Liver (tissue), 2 donors: ENCODE measurements at regions not wholly inside any gene's neighbourhood (a gene's known extent, or its start where the extent isn't known, plus 50 kb on each side); places are given as distances from the start of the nearest gene placed in this dataset.

Experiments
- RXRA ChIP-seq, 2 donors: IDR thresholded peaks; 2 replicates each; pipeline ENCODE4 v1.6.1; 2017 to 2018; ENCODE audit warnings: antibody characterized with exemption in 2 of 2, mild to moderate bottlenecking in 1 of 2
- TAF1 ChIP-seq: conservative IDR thresholded peaks from 2 replicates; pipeline ENCODE4 v1.6.1; 2016; ENCODE audit warnings: antibody characterized with exemption, mild to moderate bottlenecking
- TF ChIP-seq, protein P1 (sequence below): IDR thresholded peaks from 2 replicates; pipeline ENCODE4 v1.6.1; 2016; ENCODE audit warnings: antibody characterized with exemption
- donor health status: healthy.

DNA sequence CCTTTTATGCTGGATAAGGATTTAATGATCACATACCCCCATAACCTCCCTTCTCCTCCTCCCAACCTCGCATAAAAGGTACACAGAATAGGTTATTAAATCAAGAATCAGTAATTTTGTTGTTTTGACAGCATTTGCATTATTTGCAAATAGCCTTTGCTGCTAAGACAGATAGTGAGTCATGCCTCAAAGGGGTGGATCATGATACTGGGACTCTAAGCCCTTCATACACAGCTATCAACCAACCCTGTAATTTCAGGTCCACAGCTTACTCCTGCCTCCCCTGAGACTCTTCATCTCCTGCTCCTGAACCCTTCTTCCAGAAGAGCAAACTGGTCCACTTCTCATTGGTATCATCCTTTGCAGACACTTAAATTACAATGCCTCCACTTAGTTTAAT, 73.8 kb upstream of the KLHL29 start:
- TF ChIP-seq, protein P1, sequence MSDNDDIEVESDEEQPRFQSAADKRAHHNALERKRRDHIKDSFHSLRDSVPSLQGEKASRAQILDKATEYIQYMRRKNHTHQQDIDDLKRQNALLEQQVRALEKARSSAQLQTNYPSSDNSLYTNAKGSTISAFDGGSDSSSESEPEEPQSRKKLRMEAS: no peak
- no peak for TF ChIP-seq RXRA (IDR thresholded peaks at IDR 0.05)
- TF ChIP-seq TAF1: no peak
